Colonic mucosa (tissue), 4 donors: ENCODE measurements at regions not wholly inside any gene's neighbourhood (a gene's known extent, or its start where the extent isn't known, plus 50 kb on each side); places are given as distances from the start of the nearest gene placed in this dataset.

ENCODE experiments used
- DNase-seq: peaks from one replicate; pipeline ENCODE4 v3.0.0-alpha.2; 2020
- H3K27ac ChIP-seq: fragments of 200-600 bp; one replicate; pipeline ENCODE4 v1.8.0; 2021
- H3K27me3 ChIP-seq: fragments of 200-600 bp; one replicate; pipeline ENCODE4 v1.8.0; 2021
- H3K36me3 ChIP-seq: fragments of 200-600 bp; one replicate; pipeline ENCODE4 v1.8.0; 2021
- H3K4me1 ChIP-seq: fragments of 200-600 bp; one replicate; pipeline ENCODE4 v1.8.0; 2021; ENCODE audit warnings: mild to moderate bottlenecking
- H3K4me3 ChIP-seq: fragments of 200-600 bp; one replicate; pipeline ENCODE4 v1.8.0; 2021
- H3K9ac ChIP-seq, 2 donors: one replicate each; pipeline ENCODE4 v1.7.0; 2013; ENCODE audit warnings: control low read depth in 2 of 2, low read depth in 2 of 2, low read length in 2 of 2
- H3K9me3 ChIP-seq: fragments of 200-600 bp; one replicate; pipeline ENCODE4 v1.8.0; 2021
- intact Hi-C: fragments of 100-400 bp; cut with DNase I; formaldehyde crosslinking; loops from one replicate; pipeline ENCODE4 v1.14.1; 2022
- TF ChIP-seq, protein P1 (sequence below): fragments of 200-600 bp; IDR thresholded peaks from one replicate; pipeline ENCODE4 v1.8.0; 2022; ENCODE audit warnings: antibody characterized with exemption, mild to moderate bottlenecking
- donor health status: healthy.
- donor health status: DM: no; HTN: no; CAD: no.
- donor health status: DM: no; HTN: no; CAD: no.

GRCh38 chr10:9643782-9644181 is 1373.9 kb upstream of the CELF2 start:
- DNase-seq: no peak
- Histone ChIP-seq H3K4me1 (no peaks in the 10 kb centered on the region), H3K9me3 (no peaks in the 10 kb centered on the region), H3K9ac (no peak overlapping the region), H3K27ac (no peak overlapping the region), H3K36me3 (no peaks in the 10 kb centered on the region), H3K4me3 (no peak overlapping the region), H3K27me3 (no peaks in the 10 kb centered on the region)
- TF ChIP-seq, protein P1, sequence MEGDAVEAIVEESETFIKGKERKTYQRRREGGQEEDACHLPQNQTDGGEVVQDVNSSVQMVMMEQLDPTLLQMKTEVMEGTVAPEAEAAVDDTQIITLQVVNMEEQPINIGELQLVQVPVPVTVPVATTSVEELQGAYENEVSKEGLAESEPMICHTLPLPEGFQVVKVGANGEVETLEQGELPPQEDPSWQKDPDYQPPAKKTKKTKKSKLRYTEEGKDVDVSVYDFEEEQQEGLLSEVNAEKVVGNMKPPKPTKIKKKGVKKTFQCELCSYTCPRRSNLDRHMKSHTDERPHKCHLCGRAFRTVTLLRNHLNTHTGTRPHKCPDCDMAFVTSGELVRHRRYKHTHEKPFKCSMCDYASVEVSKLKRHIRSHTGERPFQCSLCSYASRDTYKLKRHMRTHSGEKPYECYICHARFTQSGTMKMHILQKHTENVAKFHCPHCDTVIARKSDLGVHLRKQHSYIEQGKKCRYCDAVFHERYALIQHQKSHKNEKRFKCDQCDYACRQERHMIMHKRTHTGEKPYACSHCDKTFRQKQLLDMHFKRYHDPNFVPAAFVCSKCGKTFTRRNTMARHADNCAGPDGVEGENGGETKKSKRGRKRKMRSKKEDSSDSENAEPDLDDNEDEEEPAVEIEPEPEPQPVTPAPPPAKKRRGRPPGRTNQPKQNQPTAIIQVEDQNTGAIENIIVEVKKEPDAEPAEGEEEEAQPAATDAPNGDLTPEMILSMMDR: no peak
- intact Hi-C loops: no loop called here

GRCh38 chr10:9645404-9645803 is 1372.3 kb upstream of the CELF2 start:
- intact Hi-C loops: no loop called here
- Histone ChIP-seq H3K4me3 (no peak overlapping the region), H3K36me3 (no peaks in the 10 kb centered on the region), H3K27ac (no peak overlapping the region), H3K27me3 (no peaks in the 10 kb centered on the region), H3K9me3 (no peaks in the 10 kb centered on the region), H3K9ac (no peak overlapping the region), H3K4me1 (no peaks in the 10 kb centered on the region)
- DNase-seq: no peak
- TF ChIP-seq, protein P1: no peak

DNA sequence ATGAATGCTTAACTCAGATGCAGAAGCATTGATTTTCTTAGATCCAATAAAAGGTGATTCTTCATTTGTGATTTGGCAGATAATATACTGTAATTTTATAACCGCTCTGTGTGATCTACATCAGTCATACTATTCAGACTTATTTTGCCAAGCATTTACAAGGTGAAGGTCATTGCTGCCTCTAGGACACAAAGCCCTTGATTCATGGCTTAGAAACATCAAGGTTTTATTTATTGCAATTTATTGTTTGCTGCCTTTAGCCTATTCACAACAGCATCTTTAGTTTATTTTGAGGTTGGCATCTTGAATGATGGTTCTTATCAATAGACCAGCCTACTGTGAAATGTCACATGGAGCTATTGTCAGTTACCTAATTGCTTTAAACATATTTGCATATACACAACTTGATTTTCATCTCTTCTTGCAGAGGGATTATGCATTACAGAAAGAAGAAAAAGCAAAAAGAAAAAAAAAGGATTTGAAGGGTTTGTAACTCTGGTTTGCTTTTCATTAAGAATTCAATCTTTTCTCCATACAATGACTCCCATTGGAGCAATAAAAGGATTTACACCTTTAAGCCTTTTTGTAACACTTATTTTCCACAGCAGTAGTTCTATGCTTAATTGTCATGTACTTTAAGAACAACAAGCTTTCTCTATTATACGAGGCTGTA is 1371.6 kb upstream of the CELF2 start:
- Histone ChIP-seq H3K9ac (no peak overlapping the region), H3K27ac (no peak overlapping the region), H3K4me3 (no peak overlapping the region), H3K27me3 (no peaks in the 10 kb centered on the region), H3K4me1 (no peaks in the 10 kb centered on the region), H3K36me3 (no peaks in the 10 kb centered on the region), H3K9me3 (no peaks in the 10 kb centered on the region)
- no peak for DNase-seq
- intact Hi-C loops: no loop called here
- TF ChIP-seq, protein P1: no peak

DNA sequence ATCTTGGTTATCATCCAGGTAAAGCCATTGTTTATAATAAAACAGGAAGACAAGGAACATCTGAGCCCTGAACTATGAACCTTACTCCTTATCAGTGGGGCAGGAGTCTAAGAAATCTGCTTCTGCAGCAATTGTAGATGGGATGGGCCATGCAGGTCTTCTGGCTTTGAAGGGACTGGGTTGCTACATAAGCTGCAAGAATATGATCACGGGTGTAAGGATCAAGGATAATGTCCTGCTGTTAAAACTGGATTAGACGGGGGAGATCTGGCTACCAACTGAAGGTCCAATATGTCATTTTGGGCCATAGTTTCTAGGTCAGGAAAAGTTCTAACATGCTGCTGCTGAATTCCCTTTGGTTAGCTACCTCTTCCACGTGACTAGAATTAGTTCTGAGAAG is 1363.4 kb upstream of the CELF2 start:
- H3K9ac ChIP-seq: no peak overlapping the region
- no peaks in the 10 kb centered on the region for H3K27me3 ChIP-seq
- intact Hi-C loops: no loop called here
- H3K4me1 ChIP-seq: no peaks in the 10 kb centered on the region
- H3K27ac ChIP-seq: no peak overlapping the region
- no peaks in the 10 kb centered on the region for H3K36me3 ChIP-seq
- H3K9me3 ChIP-seq: no peaks in the 10 kb centered on the region
- no peak for DNase-seq
- TF ChIP-seq, protein P1: no peak
- H3K4me3 ChIP-seq: no peak overlapping the region

DNA sequence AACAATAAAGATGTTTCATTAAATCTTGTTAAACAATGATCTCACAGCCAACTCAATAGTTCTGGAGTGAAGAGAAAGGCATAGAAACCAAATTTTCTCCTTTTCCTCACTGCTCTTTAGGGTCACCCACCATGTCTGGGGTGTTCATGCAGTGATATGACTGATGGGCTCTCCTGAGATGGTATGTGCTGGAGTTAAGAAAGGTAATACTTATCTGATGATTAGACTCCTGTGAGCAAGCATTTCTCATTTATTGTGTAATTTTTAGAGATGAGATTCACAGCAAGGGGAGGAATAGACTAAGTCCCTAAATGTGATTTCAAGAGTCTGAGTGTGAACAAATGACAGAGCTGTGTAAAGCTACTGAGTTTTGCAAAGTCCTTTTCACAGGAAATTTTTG is 1361.3 kb upstream of the CELF2 start:
- Histone ChIP-seq H3K36me3 (no peaks in the 10 kb centered on the region), H3K9ac (no peak overlapping the region), H3K27ac (no peak overlapping the region), H3K4me1 (no peaks in the 10 kb centered on the region), H3K9me3 (no peaks in the 10 kb centered on the region), H3K4me3 (no peak overlapping the region), H3K27me3 (no peaks in the 10 kb centered on the region)
- intact Hi-C loops: no loop called here
- TF ChIP-seq, protein P1: no peak
- no peak for DNase-seq
